IMR-90 (cell line): ENCODE measurements at regions not wholly inside any gene's neighbourhood (a gene's known extent, or its start where the extent isn't known, plus 50 kb on each side); places are given as distances from the start of the nearest gene placed in this dataset.

ENCODE experiments used
- ATAC-seq: fragments of 200-7000 bp; cut with Tn5 transposase; 2 replicates; pipeline ENCODE4 v1.9.1; 2020; ENCODE audit warnings: low read depth, mild to moderate bottlenecking, moderate library complexity
- BruUV-seq: library from RNA; stranded (reverse); fragments of 400-500 nt; replicated peaks from 2 replicates; lab custom pipeline; 2021; lab: Mats Ljungman, UMichigan
- CTCF ChIA-PET: fragments of 300-600 bp; formaldehyde crosslinking; extraction: SDS; loops from one replicate; lab custom pipeline; 2021; ENCODE audit warnings: antibody characterized with exemption; lab: Yijun Ruan, JAX
- POLR2A ChIA-PET: fragments of 300-600 bp; sonication (Branson Sonifier 250); formaldehyde crosslinking; loops from one replicate; lab custom pipeline; 2022; ENCODE audit warnings: antibody characterized with exemption; ENCODE audit not compliant: unreplicated experiment; lab: Charles Lee
- DNase-seq: peaks from one replicate; pipeline ENCODE4 v3.0.0; 2013
- H2AFZ ChIP-seq: replicated peaks from 2 replicates; pipeline ENCODE3; 2013; ENCODE audit warnings: low read length, mild to moderate bottlenecking; ENCODE audit not compliant: poor library complexity
- H2AK5ac ChIP-seq: 2 replicates; pipeline ENCODE4 v1.6.1; 2013; ENCODE audit warnings: low read depth, low read length, inconsistent platforms
- H2AK9ac ChIP-seq: replicated peaks from 2 replicates; pipeline ENCODE3; 2013; ENCODE audit warnings: mild to moderate bottlenecking, low read depth, low read length, moderate library complexity; ENCODE audit not compliant: poor library complexity
- H2BK120ac ChIP-seq: 2 replicates; pipeline ENCODE4 v1.6.1; 2013; ENCODE audit warnings: low read depth, low read length, inconsistent platforms
- H2BK15ac ChIP-seq: 3 replicates; pipeline ENCODE4 v1.6.1; 2013; ENCODE audit warnings: low read depth, low read length, inconsistent platforms
- H2BK20ac ChIP-seq: 2 replicates; pipeline ENCODE4 v1.6.1; 2013; ENCODE audit warnings: low read depth, mild to moderate bottlenecking, inconsistent platforms, low read length, moderate library complexity
- H2BK5ac ChIP-seq: 2 replicates; pipeline ENCODE4 v1.6.1; 2013; ENCODE audit warnings: mild to moderate bottlenecking, low read depth, low read length, inconsistent platforms; ENCODE audit not compliant: poor library complexity, severe bottlenecking
- H3K14ac ChIP-seq: replicated peaks from 2 replicates; pipeline ENCODE4 v1.6.1; 2013; ENCODE audit warnings: low read depth, low read length, inconsistent platforms
- H3K18ac ChIP-seq: 2 replicates; pipeline ENCODE4 v1.6.1; 2013; ENCODE audit warnings: low read depth, low read length, control low read depth
- H3K23ac ChIP-seq: 2 replicates; pipeline ENCODE4 v1.6.1; 2013; ENCODE audit warnings: low read depth, low read length, inconsistent platforms
- H3K27ac ChIP-seq: 2 replicates; pipeline ENCODE4 v1.5.1; 2013; ENCODE audit warnings: mild to moderate bottlenecking, control low read depth, low read length; ENCODE audit not compliant: insufficient read depth
- H3K27me3 ChIP-seq: 2 replicates; pipeline ENCODE4 v1.6.1; 2013; ENCODE audit warnings: low read length; ENCODE audit not compliant: control insufficient read depth, insufficient read depth
- H3K36me3 ChIP-seq: 2 replicates; pipeline ENCODE4 v1.6.1; 2013; ENCODE audit warnings: low read length, mixed read lengths; ENCODE audit not compliant: control insufficient read depth, insufficient read depth
- H3K4ac ChIP-seq: 2 replicates; pipeline ENCODE4 v1.6.1; 2013; ENCODE audit warnings: low read depth, low read length, inconsistent platforms
- H3K4me1 ChIP-seq: 2 replicates; pipeline ENCODE4 v1.6.1; 2013; ENCODE audit warnings: low read length, mixed read lengths; ENCODE audit not compliant: control insufficient read depth, insufficient read depth
- H3K4me2 ChIP-seq: 2 replicates; pipeline ENCODE4 v1.6.1; 2013; ENCODE audit warnings: low read depth, mild to moderate bottlenecking, control low read depth, low read length, moderate library complexity
- H3K4me3 ChIP-seq: 2 replicates; pipeline ENCODE4 v1.5.1; 2013; ENCODE audit warnings: low read depth, mild to moderate bottlenecking, control low read depth, low read length, moderate library complexity; ENCODE audit not compliant: insufficient read depth
- H3K56ac ChIP-seq: 2 replicates; pipeline ENCODE4 v1.6.1; 2013; ENCODE audit warnings: low read length, inconsistent platforms; ENCODE audit not compliant: insufficient read depth; ENCODE audit errors: extremely low read depth
- H3K79me1 ChIP-seq, 2 experiments: 2 replicates each; pipeline ENCODE4 v1.6.1; 2013; ENCODE audit warnings: low read length in 2 of 2, inconsistent platforms in 1 of 2, low read depth in 1 of 2
- H3K9ac ChIP-seq: 2 replicates; pipeline ENCODE4 v1.6.1; 2013; ENCODE audit warnings: low read depth, low read length, control low read depth
- H3K9me1 ChIP-seq: 2 replicates; pipeline ENCODE4 v1.6.1; 2013; ENCODE audit warnings: low read length, inconsistent platforms; ENCODE audit not compliant: insufficient read depth
- H3K9me3 ChIP-seq: 2 replicates; pipeline ENCODE4 v1.6.1; 2013; ENCODE audit warnings: low read length; ENCODE audit not compliant: control insufficient read depth, insufficient read depth
- H4K20me1 ChIP-seq: 2 replicates; pipeline ENCODE4 v1.6.1; 2013; ENCODE audit warnings: low read length, inconsistent platforms; ENCODE audit not compliant: insufficient read depth
- H4K5ac ChIP-seq: 2 replicates; pipeline ENCODE4 v1.6.1; 2013; ENCODE audit warnings: mild to moderate bottlenecking, low read depth, low read length, control low read depth
- H4K8ac ChIP-seq, 2 experiments: 2 replicates each; pipeline ENCODE4 v1.6.1; 2013; ENCODE audit warnings: low read depth in 2 of 2, low read length in 2 of 2, control low read depth in 1 of 2, inconsistent platforms in 1 of 2
- H4K91ac ChIP-seq: 2 replicates; pipeline ENCODE4 v1.6.1; 2013; ENCODE audit warnings: low read depth, low read length, inconsistent platforms; ENCODE audit not compliant: insufficient read depth
- BHLHE40 ChIP-seq: fragments of 150-350 bp; IDR thresholded peaks from 2 replicates; pipeline ENCODE4 v1.6.1; 2016; ENCODE audit warnings: mild to moderate bottlenecking, low read depth, low read length
- CEBPB ChIP-seq: IDR thresholded peaks from 2 replicates; pipeline ENCODE4 v1.6.1; 2012; ENCODE audit warnings: low read depth, low read length, improper control_type of control experiment
- CHD1 ChIP-seq: IDR thresholded peaks from 2 replicates; pipeline ENCODE4 v1.6.1; 2012; ENCODE audit warnings: low read depth, low read length, improper control_type of control experiment
- ELK1 ChIP-seq: fragments of 150-350 bp; IDR thresholded peaks from 2 replicates; pipeline ENCODE4 v1.6.1; 2016; ENCODE audit warnings: low read depth, mild to moderate bottlenecking, low read length, moderate library complexity, borderline replicate concordance
- FOS ChIP-seq: fragments of 150-350 bp; IDR thresholded peaks from 2 replicates; pipeline ENCODE4 v1.6.1; 2016; ENCODE audit warnings: low read depth, low read length
- MAFK ChIP-seq: IDR thresholded peaks from 2 replicates; pipeline ENCODE4 v1.6.1; 2012; ENCODE audit warnings: low read depth, low read length, improper control_type of control experiment
- MAZ ChIP-seq: IDR thresholded peaks from 2 replicates; pipeline ENCODE4 v1.6.1; 2012; ENCODE audit warnings: low read depth, mild to moderate bottlenecking, low read length, improper control_type of control experiment, moderate library complexity, borderline replicate concordance
- MXI1 ChIP-seq: IDR thresholded peaks from 2 replicates; pipeline ENCODE4 v1.6.1; 2012; ENCODE audit warnings: low read depth, mild to moderate bottlenecking, low read length, moderate library complexity, borderline replicate concordance
- NFE2L2 ChIP-seq: fragments of 150-350 bp; IDR thresholded peaks from 2 replicates; pipeline ENCODE4 v1.6.1; 2016; ENCODE audit warnings: low read depth, mild to moderate bottlenecking, low read length
- POLR2A ChIP-seq: IDR thresholded peaks from 2 replicates; pipeline ENCODE4 v1.6.1; 2012; ENCODE audit warnings: mild to moderate bottlenecking, low read depth, low read length
- RAD21 ChIP-seq: IDR thresholded peaks from 2 replicates; pipeline ENCODE4 v1.6.1; 2012; ENCODE audit warnings: low read length, improper control_type of control experiment
- RCOR1 ChIP-seq: IDR thresholded peaks from 2 replicates; pipeline ENCODE4 v1.6.1; 2012; ENCODE audit warnings: mild to moderate bottlenecking, low read length, improper control_type of control experiment; ENCODE audit not compliant: insufficient replicate concordance
- RFX5 ChIP-seq: IDR thresholded peaks from 2 replicates; pipeline ENCODE4 v1.8.0; 2012; ENCODE audit warnings: low read depth, mild to moderate bottlenecking, low read length, moderate library complexity
- SMC3 ChIP-seq: fragments of 150-350 bp; IDR thresholded peaks from 2 replicates; pipeline ENCODE4 v1.6.1; 2016; ENCODE audit warnings: low read depth, mild to moderate bottlenecking, antibody characterized with exemption, low read length, moderate library complexity
- USF2 ChIP-seq: fragments of 150-350 bp; IDR thresholded peaks from 2 replicates; pipeline ENCODE4 v1.6.1; 2017; ENCODE audit warnings: mild to moderate bottlenecking, antibody characterized with exemption, low read length, low read depth
- WGBS, 2 experiments: methylation state at CpG; one replicate each; pipeline versions ENCODE4 v1.1.5 to v1.1.7; 2013; ENCODE audit warnings: missing lambda C conversion rate in 2 of 2; ENCODE audit not compliant: insufficient read length in 1 of 2; ENCODE audit errors: extremely low coverage in 2 of 2; 5-methylcytosine and 5-hydroxymethylcytosine counted together
- dilution Hi-C: fragments of 300-500 bp; cut with HindIII; formaldehyde crosslinking; loops from one replicate; pipeline ENCODE4 v1.14.3; 2018; ENCODE audit warnings: low sequenced_read_pairs; ENCODE audit not compliant: unreplicated experiment
- in situ Hi-C: fragments of 300-500 bp; cut with MboI; formaldehyde crosslinking; loops from 3 replicates; pipeline ENCODE4 v1.14.3; 2019; ENCODE audit warnings: low sequenced_read_pairs, inconsistent platforms, mixed read lengths
- intact Hi-C: fragments of 100-400 bp; cut with micrococcal nuclease; formaldehyde crosslinking; loops from 2 replicates; pipeline ENCODE4 v1.10.0; 2022
- TF ChIP-seq, protein P1 (sequence below): conservative IDR thresholded peaks from 2 replicates; pipeline ENCODE4 v1.5.1; 2012; ENCODE audit warnings: mild to moderate bottlenecking, low read depth, low read length, improper control_type of control experiment

DNA sequence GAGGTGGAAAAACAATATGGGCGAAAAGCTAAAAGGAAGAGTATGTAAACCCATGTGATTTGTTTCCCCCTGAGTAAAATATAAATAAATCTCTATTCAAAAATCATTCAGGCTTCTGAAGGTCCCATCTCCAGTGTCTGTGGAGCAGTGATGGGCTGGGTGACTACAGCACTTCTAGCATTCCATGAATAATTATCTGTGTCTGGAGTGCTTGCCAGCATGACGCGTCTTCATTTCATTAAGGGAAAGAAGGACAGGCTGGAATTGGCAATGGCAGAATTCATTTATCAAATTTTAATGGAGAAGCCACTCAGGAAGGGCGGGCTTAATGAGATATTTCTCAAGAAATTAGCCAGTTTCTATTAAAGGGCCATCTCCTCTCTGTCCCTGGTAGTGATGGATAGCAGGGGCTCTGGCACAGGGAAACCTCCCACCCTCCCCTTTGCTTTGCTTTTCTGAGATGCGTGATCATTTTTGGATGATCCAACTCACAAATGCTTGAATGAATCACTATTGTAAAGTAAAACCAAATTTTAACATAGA, 916.3 kb upstream of the SEL1L start:
- H2BK15ac ChIP-seq = no peak overlapping the region
- no peak for TF ChIP-seq BHLHE40
- TF ChIP-seq POLR2A = no peak
- TF ChIP-seq CEBPB = no peak
- TF ChIP-seq, protein P1, sequence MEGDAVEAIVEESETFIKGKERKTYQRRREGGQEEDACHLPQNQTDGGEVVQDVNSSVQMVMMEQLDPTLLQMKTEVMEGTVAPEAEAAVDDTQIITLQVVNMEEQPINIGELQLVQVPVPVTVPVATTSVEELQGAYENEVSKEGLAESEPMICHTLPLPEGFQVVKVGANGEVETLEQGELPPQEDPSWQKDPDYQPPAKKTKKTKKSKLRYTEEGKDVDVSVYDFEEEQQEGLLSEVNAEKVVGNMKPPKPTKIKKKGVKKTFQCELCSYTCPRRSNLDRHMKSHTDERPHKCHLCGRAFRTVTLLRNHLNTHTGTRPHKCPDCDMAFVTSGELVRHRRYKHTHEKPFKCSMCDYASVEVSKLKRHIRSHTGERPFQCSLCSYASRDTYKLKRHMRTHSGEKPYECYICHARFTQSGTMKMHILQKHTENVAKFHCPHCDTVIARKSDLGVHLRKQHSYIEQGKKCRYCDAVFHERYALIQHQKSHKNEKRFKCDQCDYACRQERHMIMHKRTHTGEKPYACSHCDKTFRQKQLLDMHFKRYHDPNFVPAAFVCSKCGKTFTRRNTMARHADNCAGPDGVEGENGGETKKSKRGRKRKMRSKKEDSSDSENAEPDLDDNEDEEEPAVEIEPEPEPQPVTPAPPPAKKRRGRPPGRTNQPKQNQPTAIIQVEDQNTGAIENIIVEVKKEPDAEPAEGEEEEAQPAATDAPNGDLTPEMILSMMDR = no peak
- no peak for TF ChIP-seq MAZ
- TF ChIP-seq MAFK = no peak
- no peak for TF ChIP-seq MXI1
- no peak for TF ChIP-seq RCOR1
- TF ChIP-seq RFX5 = no peak
- TF ChIP-seq ELK1 = no peak
- TF ChIP-seq RAD21 = no peak
- no peak for TF ChIP-seq USF2
- no peak for TF ChIP-seq SMC3
- no peak for TF ChIP-seq NFE2L2
- TF ChIP-seq CHD1 = no peak
- no peak for TF ChIP-seq FOS
- no peak overlapping the region for H3K9ac ChIP-seq
- DNase-seq = no peak
- H4K5ac ChIP-seq = no peak overlapping the region
- WGBS, 2 experiments = 75% methylated on average over 2 of the region's 5 CpGs; no CpG with 5 or more reads in 1 of the 2 experiments
- no peak overlapping the region for H2BK20ac ChIP-seq
- no peak overlapping the region for H3K18ac ChIP-seq
- in situ Hi-C loops (no loop called here), intact Hi-C loops (no loop called here), dilution Hi-C loops (no loop called here)
- no peak overlapping the region for H2BK5ac ChIP-seq
- ATAC-seq = no peak
- H2BK120ac ChIP-seq = no peak overlapping the region
- no peak overlapping the region for H3K4me3 ChIP-seq
- H4K91ac ChIP-seq = no peak overlapping the region
- H3K9me1 ChIP-seq = no peaks in the 10 kb centered on the region
- H2AFZ ChIP-seq = no peak overlapping the region
- H3K4me2 ChIP-seq = no peak overlapping the region
- no peak overlapping the region for H2AK5ac ChIP-seq
- no peaks in the 10 kb centered on the region for H4K20me1 ChIP-seq
- H4K8ac ChIP-seq = no peak overlapping the region
- H3K36me3 ChIP-seq = no peaks in the 10 kb centered on the region
- H3K4me1 ChIP-seq = no peaks in the 10 kb centered on the region
- H3K9me3 ChIP-seq = peaks cover 13% of the 10 kb centered on the region
- no peak overlapping the region for H3K4ac ChIP-seq
- ChIA-PET CTCF (no interaction called here), POLR2A (no interaction called here)
- H2AK9ac ChIP-seq = no peak overlapping the region
- no TSS peak for BruUV-seq
- H3K79me1 ChIP-seq = no peaks in the 10 kb centered on the region
- H3K27ac ChIP-seq = no peak overlapping the region
- no peaks in the 10 kb centered on the region for H3K27me3 ChIP-seq
- no peak overlapping the region for H3K23ac ChIP-seq
- no peak overlapping the region for H3K14ac ChIP-seq
- H3K56ac ChIP-seq = no peak overlapping the region
